ENCODE measurements at regions not wholly inside any gene's neighbourhood (a gene's known extent, or its start where the extent isn't known, plus 50 kb on each side); places are given as distances from the start of the nearest gene placed in this dataset.

- ChIA-PET CTCF (no interaction called here), POLR2A (no interaction called here), RAD21 (ENCODE audit: low non-redundant PET in 1 of 2, low total read pairs in 2 of 2, uncharacterized antibody in 2 of 2, unreplicated experiment in 2 of 2) (no interaction called here)
- no peaks in the 10 kb centered on the region for H3K27me3 ChIP-seq (ENCODE audit: insufficient read depth, low read length)
- H3K36me3 ChIP-seq (ENCODE audit: control insufficient read depth in 1 of 2, insufficient read depth in 2 of 2, low read length in 2 of 2), result no peaks in the 10 kb centered on the region
- H3K9me3 ChIP-seq (ENCODE audit: control insufficient read depth in 1 of 2, insufficient read depth in 1 of 2, low read depth in 1 of 2, low read length in 2 of 2), result no peaks in the 10 kb centered on the region
- no peak overlapping the region for H3K27ac ChIP-seq (ENCODE audit: low read depth, low read length)
- DNase-seq (ENCODE audit: low read depth, low spot score) (no peak), ATAC-seq (no peak)
- TF ChIP-seq SIN3A (IDR thresholded peaks at IDR 0.05; ENCODE audit: low read depth) (no peak), EGR1 (IDR thresholded peaks at IDR 0.05; ENCODE audit: low read depth) (no peak)
- no peak overlapping the region for H3K9ac ChIP-seq (ENCODE audit: low read length)
- H3K9me2 ChIP-seq (ENCODE audit: insufficient read depth), result no peaks in the 10 kb centered on the region
- H4K20me1 ChIP-seq (ENCODE audit: insufficient read depth), result no peaks in the 10 kb centered on the region
- intact Hi-C loops (cut with micrococcal nuclease), result no loop called here
- H3K4me1 ChIP-seq (ENCODE audit: control insufficient read depth in 1 of 2, insufficient read depth in 2 of 2, low read length in 2 of 2), result 0 out of 4 replicates have a peak, but pooled peaks cover 0 to 4% of the 10 kb centered on the region in 2 experiments
- H3K4me2 ChIP-seq (ENCODE audit: low read length), result no peak overlapping the region
- H3K79me2 ChIP-seq (ENCODE audit: insufficient read depth, low read length), result no peaks in the 10 kb centered on the region
- no TSS peak for BruUV-seq (replicated peaks)
- no peak overlapping the region for H2AFZ ChIP-seq (ENCODE audit: low read depth, low read length, poor library complexity, severe bottlenecking)
- no peak overlapping the region for H3K4me3 ChIP-seq (replicated peaks in 1 of 2; ENCODE audit: low read depth in 1 of 2, low read length in 2 of 2)
These were observed 436.0 kb downstream of the METTL4 start for GRCh38 chr18:2135309-2135708.

GRCh38 chr18:2138552-2138951 lies 432.8 kb downstream of the METTL4 start:
- H3K9me2 ChIP-seq (ENCODE audit: insufficient read depth), result no peaks in the 10 kb centered on the region
- intact Hi-C loops (cut with micrococcal nuclease), result no loop called here
- ATAC-seq (no peak), DNase-seq (ENCODE audit: low read depth, low spot score) (no peak)
- no peak overlapping the region for H2AFZ ChIP-seq (ENCODE audit: low read depth, low read length, poor library complexity, severe bottlenecking)
- no peak overlapping the region for H3K4me2 ChIP-seq (ENCODE audit: low read length)
- 0 out of 4 replicates have a peak, but pooled peaks cover 0 to 4% of the 10 kb centered on the region in 2 experiments for H3K4me1 ChIP-seq (ENCODE audit: control insufficient read depth in 1 of 2, insufficient read depth in 2 of 2, low read length in 2 of 2)
- BruUV-seq (replicated peaks), result no TSS peak
- ChIA-PET RAD21 (ENCODE audit: low non-redundant PET in 1 of 2, low total read pairs in 2 of 2, uncharacterized antibody in 2 of 2, unreplicated experiment in 2 of 2) (no interaction called here), CTCF (interaction anchor here (0.8 kb wide), 1 partner anchor 32 kb away, joined by 3 read pairs; no protein-coding TSS in a partner anchor), POLR2A (no interaction called here)
- no peaks in the 10 kb centered on the region for H3K79me2 ChIP-seq (ENCODE audit: insufficient read depth, low read length)
- no peak for TF ChIP-seq REST (IDR thresholded peaks at IDR 0.05; ENCODE audit: low read depth)
- TF ChIP-seq EGR1 (IDR thresholded peaks at IDR 0.05; ENCODE audit: low read depth), result no peak
- H3K9ac ChIP-seq (ENCODE audit: low read length), result no peak overlapping the region
- no peaks in the 10 kb centered on the region for H3K36me3 ChIP-seq (ENCODE audit: control insufficient read depth in 1 of 2, insufficient read depth in 2 of 2, low read length in 2 of 2)
- H3K4me3 ChIP-seq (replicated peaks in 1 of 2; ENCODE audit: low read depth in 1 of 2, low read length in 2 of 2), result no peak overlapping the region
- no peak overlapping the region for H3K27ac ChIP-seq (ENCODE audit: low read depth, low read length)
- H3K27me3 ChIP-seq (ENCODE audit: insufficient read depth, low read length), result no peaks in the 10 kb centered on the region
- no peaks in the 10 kb centered on the region for H3K9me3 ChIP-seq (ENCODE audit: control insufficient read depth in 1 of 2, insufficient read depth in 1 of 2, low read depth in 1 of 2, low read length in 2 of 2)
- H4K20me1 ChIP-seq (ENCODE audit: insufficient read depth), result no peaks in the 10 kb centered on the region
